GM21390 (cell line): ENCODE measurements at regions not wholly inside any gene's neighbourhood (a gene's known extent, or its start where the extent isn't known, plus 50 kb on each side); places are given as distances from the start of the nearest gene placed in this dataset.

ENCODE experiments used
- ATAC-seq: cut with Tn5 transposase; IDR thresholded peaks from one replicate; pipeline ENCODE4 v1.9.1; 2021; ENCODE audit not compliant: unreplicated experiment

- ATAC-seq = peak; percentile 100
Observed at GRCh38 chr15:100703032-100703578, 100.7 kb downstream of the ASB7 start.

- no peak for ATAC-seq
Observed at GRCh38 chr15:100703671-100704070, 101.3 kb downstream of the ASB7 start.

GRCh38 chr15:100704281-100705055 lies 102.1 kb downstream of the ASB7 start:
- no peak for ATAC-seq

GRCh38 chr15:100705065-100705464 lies 102.7 kb downstream of the ASB7 start:
- no peak for ATAC-seq

GRCh38 chr15:100705841-100706240 lies 103.5 kb downstream of the ASB7 start:
- ATAC-seq = no peak

- ATAC-seq = no peak
Observed at GRCh38 chr15:100707229-100707628, 104.8 kb downstream of the ASB7 start.

GRCh38 chr15:100708916-100709315 lies 106.5 kb downstream of the ASB7 start:
- ATAC-seq = no peak

- ATAC-seq = no peak
Observed at GRCh38 chr15:100710222-100710621, 107.8 kb downstream of the ASB7 start.

- no peak for ATAC-seq
Observed at GRCh38 chr15:100710744-100711515, 108.5 kb downstream of the ASB7 start.

- no peak for ATAC-seq
Observed at GRCh38 chr15:100711516-100712021, 109.2 kb downstream of the ASB7 start.

- no peak for ATAC-seq
Observed at GRCh38 chr15:100712226-100712625, 109.8 kb downstream of the ASB7 start.

- no peak for ATAC-seq
Observed at GRCh38 chr15:100713163-100713867, 110.9 kb downstream of the ASB7 start.

- no peak for ATAC-seq
Observed at GRCh38 chr15:100714034-100714748, 111.8 kb downstream of the ASB7 start.

GRCh38 chr15:100714749-100715342 lies 112.5 kb downstream of the ASB7 start:
- no peak for ATAC-seq

GRCh38 chr15:100715571-100716455 lies 113.4 kb downstream of the ASB7 start:
- no peak for ATAC-seq

- no peak for ATAC-seq
Observed at GRCh38 chr15:100716456-100717085, 114.2 kb downstream of the ASB7 start.

GRCh38 chr15:100717596-100717995 lies 115.2 kb downstream of the ASB7 start:
- ATAC-seq = no peak

GRCh38 chr15:100718075-100718980 lies 115.9 kb downstream of the ASB7 start:
- ATAC-seq = no peak
